ENCODE measurements at regions not wholly inside any gene's neighbourhood (a gene's known extent, or its start where the extent isn't known, plus 50 kb on each side); places are given as distances from the start of the nearest gene placed in this dataset.

GRCh38 chr6:169837529-169838250 is 86.3 kb downstream of the ERMARD start:
- no peak for DNase-seq (ENCODE audit: low read depth in 2 of 2)

- DNase-seq (ENCODE audit: low read depth in 2 of 2), result no peak
Observed at GRCh38 chr6:169833258-169833794, 81.9 kb downstream of the ERMARD start.

GRCh38 chr6:169832247-169832948 is 81.0 kb downstream of the ERMARD start:
- no peak for DNase-seq (ENCODE audit: low read depth in 2 of 2)

GRCh38 chr6:169831450-169832246 is 80.2 kb downstream of the ERMARD start:
- DNase-seq (ENCODE audit: low read depth in 2 of 2), result peak; percentile 52 to 73

Data from stimulated activated CD8-positive, alpha-beta memory T cell treated with anti-CD3 and anti-CD28 coated beads, Interleukin-2, amount 100 ng/mL, for 48 hours (primary cell).